Stimulated activated CD4-positive, alpha-beta T cell treated with anti-CD3 and anti-CD28 coated beads, Interleukin-15, amount 100 ng/mL, for 24 hours (primary cell): ENCODE measurements at regions not wholly inside any gene's neighbourhood (a gene's known extent, or its start where the extent isn't known, plus 50 kb on each side); places are given as distances from the start of the nearest gene placed in this dataset.
"Not testable (repeated sequence)": the region's sequence is repeated elsewhere in the genome, so short reads cannot be mapped to it uniquely, and the experiment has no call there.

Source experiments
- DNase-seq: peaks from one replicate; pipeline ENCODE4 v3.0.0-alpha.2; 2020

DNA sequence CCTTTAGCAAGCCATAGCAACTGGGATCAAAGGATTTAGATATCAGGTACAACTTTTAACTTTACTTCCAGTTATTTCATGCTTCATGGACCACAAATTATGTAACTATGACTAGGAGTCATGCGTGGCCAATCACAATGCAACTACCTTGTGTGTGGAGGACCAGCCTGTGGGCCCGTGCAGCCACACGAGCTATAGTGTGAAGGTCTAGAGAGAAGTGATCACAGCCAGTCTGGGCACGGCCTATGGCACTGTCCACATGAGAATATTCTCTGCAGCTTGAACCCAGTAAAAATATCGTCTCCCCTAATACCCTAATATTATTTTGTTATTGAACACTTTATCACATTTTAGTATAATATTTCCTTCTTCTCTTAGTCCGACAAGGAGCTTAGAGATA is 464.9 kb upstream of the MIR17HG start:
- DNase-seq: no peak

DNA sequence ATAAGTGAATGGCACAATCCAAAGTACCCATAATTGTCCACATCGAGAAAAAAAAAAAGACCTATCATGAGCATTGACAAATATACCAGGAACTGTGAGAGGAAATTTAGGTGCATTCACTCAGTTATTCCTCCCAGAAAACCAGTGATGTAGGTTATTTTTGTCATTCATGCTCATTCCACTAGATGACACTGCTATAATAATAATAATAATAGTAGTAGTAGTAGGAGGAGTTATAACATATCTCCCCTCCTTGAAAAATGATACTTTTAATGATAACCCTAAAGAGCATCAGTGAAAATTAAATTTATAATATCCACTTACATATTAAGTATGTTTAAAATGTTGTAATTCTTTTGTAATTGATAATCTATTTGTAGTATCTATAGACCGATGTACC is 463.9 kb upstream of the MIR17HG start:
- DNase-seq: no peak

DNA sequence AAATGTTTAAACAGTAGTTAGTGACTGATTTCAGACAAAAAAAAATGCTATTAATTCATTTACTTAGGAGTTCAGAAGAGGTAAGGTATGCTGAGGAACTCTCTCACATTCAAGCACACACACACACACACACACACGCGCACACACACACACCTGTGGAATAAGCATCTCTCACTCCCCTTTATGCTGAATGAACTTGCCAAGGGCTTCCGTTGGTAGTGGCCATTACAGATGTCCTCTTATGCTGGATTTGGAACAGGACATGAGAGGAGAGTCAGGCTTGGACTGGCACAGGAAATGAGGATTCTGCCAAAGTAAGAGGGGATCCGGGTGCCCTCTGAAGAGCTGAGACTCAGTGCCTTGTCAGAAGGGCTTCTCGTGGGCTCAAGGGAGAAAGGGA is 463.4 kb upstream of the MIR17HG start:
- DNase-seq: no peak

DNA sequence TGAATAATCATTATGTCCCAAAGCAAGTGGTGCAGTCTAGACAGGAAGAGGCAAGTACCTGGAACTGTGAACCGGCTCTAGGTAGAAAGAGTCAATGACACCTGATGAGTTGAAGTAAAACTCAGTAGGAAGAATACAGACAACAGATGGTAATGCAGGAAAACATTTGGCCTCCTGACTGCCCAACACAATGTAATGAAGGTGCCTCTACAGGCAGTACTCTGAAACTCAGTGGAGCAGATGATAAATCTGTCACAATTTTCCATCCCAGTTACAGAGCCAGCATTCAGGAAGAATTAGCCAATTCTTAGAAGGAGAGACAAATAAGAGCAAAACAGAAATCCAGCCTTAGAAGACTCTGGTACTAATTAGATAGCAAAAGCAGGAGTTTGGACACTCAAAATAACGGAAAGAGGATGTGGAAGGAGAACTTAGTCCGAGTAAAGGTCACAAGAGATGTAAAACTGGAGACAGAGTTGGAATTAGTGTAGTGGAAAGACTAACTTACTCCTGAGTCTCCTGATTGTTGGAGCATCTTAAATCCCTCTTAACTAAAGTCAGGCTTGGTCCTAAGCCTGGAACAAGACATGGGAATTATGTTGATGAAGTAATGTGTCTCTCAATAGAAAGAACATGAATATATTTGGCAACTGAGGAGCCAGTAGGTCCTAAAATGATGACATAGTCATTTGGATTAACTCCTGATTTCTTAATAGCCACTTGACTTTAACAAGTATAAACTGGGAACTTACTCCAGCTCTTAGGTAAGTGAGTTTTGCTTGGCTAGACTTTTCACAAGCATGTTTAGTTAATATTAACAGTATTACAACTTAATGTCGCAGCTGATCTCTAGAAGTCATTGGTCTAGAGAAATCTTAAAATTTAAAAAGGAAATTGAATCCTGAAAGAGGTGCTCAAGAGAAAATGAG is 457.3 kb upstream of the MIR17HG start:
- DNase-seq: no peak

DNA sequence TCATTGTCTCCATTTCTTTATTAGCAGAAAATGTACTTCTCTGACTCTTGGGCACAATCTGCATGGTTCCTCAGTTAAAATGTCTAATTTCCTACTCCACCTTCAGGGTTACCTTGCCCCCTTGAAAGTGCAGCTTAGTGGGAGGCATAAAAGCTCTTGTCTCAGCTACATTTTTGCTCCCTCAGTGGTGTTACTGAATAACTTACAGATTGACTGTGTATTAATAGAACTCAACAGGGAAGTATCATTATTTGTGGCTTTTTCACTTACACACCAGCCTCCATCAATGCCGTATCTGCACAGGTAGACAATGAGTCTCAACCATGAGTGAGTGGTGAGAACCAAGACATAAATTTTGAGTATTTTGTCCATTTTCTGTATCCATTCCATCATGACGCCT is 456.2 kb upstream of the MIR17HG start:
- DNase-seq: no peak

DNA sequence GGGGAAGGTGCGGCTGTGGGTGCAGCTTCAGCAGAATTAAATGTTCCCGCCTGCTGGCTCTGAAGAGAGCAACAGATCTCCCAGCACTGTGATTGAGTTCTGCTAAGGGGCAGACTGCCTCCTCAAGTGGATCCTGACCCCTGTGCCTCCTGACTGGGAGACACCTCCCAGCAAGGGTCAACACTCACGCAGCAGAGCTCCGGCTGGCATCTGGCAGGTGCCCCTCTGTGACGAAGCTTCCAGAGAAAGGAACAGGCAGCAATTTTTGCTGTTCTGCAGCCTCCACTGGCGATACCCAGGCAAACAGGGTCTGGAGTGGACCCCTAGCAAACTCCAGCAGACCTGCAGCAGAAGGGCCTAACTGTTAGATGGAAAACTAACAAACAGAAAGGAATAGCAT is 454.3 kb upstream of the MIR17HG start:
- not testable (repeated sequence) for DNase-seq

DNA sequence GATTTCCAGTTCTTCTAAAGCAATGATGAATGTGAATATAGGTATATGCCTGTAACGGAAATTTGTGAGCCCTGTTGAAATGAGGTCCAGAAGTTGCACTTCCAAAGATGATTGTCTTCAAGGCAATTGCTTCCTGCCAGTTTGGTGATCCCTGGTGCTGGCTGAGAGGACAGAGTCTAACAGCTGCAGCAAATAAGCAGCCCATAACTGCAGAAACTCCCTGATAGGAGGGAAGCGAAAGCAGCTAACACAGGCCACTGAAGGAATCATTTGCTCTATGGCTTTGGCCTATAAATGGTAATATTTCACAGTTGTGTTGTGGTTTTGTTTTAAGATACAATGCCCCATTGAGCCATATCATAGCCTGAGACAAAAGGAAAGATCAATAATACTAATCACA is 451.5 kb upstream of the MIR17HG start:
- DNase-seq: no peak

DNA sequence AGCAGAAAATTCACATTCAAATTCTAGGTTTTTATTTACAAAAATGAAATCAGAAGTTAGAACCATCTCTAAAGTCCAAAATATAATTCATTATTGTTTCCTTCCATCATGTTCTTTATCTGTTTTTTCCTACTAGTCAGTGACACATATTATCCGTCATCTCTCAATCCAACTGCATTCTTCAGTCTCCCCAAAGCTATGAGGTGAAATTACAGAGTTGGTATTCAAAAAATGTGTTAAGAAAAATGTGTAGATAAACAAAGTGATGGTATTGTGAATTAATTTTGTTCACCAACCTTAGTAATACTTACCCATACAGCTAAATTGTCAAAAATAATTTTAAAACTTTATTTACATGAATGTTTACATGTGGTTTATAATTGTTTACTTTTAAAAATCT is 448.7 kb upstream of the MIR17HG start:
- DNase-seq: no peak

DNA sequence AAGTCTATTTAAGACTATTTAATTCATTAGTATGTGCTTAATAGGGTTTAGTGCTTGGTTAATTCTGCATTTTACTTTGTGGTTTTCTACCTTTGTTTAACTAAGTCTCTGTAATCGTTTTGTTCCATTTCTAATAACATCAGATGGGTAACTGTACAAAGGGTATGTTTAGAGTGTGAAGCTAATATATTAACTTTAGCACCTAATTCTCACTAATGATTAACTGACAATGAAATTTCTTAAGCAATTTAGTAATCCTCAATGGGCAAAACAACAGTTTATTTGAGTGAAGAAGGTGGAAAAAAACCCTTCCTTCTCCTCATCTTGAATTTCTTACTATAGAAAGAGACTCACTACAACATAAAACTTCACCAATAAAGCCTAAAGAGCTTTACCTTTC is 448.1 kb upstream of the MIR17HG start:
- DNase-seq: no peak

DNA sequence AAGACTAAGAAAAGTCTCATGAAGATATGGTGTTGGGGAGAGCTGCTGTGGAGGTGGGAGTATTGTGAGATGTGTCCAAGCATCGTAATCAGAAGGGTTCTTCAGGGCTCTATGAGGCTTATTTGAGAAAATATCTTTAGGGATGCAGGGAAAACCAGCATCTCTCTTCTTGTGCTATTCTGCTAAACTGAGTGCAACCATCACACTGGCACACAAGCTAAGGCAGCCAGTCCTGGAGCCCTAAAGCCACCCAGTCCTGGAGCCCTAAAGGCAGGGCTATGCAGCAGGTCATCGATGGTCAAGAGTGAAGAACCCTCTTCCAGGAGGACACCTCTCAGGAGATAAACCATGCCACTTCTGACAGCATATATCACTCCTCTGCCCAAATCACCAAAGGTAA is 445.2 kb upstream of the MIR17HG start:
- DNase-seq: no peak

DNA sequence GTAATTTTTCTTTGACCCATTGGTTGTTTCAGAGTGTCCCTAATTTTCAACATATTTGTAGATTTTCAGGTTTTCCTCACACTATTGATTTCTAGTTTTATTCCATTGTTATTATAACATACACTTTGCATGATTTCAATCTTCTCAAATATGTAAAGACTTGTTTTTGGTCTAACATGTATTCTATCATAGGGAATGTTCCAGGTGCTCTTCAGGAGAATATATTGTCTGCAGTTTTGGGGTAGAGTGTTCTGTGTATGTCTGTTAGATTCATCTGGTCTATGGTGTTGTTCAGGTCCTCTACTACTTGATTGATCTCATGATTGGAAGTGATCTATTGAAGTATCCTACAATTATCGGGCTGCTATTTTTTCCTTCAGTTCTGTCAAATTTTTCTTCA is 440.9 kb upstream of the MIR17HG start:
- DNase-seq: no peak

DNA sequence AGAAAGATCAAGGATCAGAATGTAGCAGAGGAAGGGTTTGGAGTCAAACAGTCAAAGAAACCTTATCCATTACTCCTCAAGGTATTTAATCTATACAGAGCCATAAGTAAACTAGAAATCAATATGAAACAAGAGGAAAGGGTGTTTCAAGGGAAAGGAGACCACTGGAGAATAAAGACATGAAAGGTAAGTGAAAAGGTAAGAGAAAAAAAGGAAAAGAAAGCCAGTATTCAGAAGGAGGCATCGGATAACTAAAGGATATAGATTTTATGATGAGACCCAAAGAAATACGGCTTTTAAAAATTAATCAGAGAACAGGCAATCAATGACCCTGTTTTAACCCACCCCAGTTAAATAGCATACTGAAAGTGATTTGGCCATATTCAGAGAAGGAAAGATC is 438.7 kb upstream of the MIR17HG start:
- DNase-seq: no peak

DNA sequence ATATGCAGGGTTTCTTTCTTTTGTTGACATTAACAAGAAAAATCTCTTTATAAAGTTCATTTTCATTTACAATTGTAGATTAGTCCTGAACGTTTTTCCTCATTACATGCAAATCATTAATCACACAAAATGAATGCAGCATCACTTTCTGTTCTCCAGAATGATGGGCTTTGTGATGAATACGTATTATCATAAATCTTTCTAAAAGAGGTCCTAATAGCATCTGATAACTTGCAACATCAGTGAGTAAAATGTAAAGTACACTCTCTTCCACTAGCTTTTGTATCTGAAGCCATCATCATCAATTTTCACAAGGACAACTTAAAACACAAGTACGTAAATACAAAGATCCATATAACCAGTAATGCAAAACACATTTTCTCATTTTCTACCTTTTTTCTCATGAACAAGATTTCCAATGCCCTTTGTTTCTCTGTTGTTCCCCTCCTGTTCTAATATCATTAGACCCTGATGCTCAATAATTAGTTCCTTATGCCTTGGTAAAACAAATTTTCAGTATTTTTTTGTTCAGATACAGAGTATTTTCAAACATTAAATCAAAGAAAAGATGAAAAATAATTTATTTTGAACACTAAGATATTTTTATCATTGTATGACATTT is 437.4 kb upstream of the MIR17HG start:
- DNase-seq: no peak

DNA sequence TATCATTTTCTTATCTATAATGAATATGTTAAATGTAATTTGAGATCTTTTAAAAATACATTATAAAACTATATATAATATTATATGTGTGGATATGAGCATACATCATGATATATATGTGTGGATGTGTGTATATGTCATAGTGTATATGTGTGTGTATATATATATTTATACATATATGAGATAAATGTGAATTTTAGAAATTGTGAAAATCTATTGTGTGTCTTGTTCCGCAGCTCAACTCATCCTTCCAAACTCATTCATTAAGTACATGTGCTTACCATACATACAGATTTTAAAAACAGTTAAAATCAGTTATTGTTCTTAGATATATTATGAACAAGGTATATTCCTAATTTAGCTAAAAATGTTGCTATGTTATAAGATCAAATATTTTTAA is 435.2 kb upstream of the MIR17HG start:
- DNase-seq: no peak

DNA sequence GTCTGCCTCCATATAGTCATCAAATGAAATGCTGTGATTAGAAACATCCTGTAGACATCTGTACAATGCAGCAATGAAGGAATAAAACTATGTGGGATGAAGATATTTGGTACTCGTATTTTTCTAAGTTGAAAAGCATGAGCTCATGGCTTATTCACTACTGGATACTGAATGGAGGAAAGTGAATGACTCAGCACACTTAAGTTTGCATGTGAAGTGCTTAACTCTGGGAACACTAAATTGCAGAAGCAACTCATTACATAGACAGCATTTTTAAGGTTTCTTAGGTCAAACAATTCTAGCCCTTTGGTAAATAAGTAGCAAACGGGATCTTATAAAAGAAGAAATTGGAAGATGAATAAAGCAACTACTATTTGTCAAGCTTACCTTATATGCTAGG is 429.0 kb upstream of the MIR17HG start:
- no peak for DNase-seq

DNA sequence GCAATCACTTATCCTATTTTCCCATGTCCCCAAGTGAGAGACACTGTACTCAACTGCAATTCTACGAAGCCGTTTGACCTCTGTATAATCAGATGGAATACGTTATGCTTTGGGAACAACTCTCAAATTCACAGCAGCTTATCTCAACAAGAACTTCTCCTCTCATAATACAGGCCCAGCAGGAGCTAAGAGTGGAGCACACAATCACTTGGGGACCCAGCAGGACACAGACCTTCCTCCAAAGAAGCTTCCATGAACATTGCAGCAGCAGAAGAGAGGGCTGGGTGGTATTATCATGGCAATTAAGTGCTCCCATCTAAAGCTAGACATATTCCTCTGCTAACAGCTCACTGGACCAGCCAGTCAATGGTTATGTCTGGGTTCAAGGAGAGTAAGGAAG is 428.3 kb upstream of the MIR17HG start:
- DNase-seq: no peak

DNA sequence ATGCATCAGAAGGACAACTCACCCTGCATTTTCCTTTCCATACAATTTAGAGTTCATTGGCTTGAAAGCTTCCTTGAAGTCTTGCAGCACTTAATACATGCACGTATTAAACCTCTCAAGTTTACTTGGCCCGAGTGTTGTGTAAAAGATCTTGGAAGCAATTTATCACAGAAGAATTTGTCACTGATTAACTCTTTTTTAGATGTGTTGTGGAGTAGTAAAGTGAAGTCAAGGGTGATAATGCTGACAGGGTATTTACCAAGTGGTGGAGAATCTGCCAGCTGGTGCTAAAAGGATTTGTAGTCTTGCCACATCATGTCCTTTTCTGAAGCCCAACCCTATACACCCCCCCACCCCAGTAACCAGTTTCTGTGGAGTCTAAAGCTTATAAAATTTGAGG is 421.0 kb upstream of the MIR17HG start:
- DNase-seq: no peak

DNA sequence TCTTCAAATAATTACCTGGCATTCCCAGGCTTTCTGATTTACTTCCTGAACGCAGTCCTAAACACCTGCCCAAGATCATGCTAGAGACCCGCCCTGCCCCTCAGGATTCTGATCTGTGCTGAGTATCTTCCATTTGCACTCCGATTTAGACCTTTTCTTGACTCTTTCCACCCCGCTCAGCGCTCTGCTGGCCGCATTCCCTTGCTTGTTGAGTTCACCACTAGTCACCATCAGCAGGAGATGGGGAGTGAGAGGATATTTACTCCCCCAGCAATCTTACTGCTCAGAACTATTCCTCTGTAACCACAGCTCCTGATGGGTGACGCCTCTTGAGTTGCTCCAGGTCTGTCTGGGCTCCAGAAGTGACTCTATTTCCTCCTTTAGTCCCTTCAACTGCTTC is 419.4 kb upstream of the MIR17HG start:
- no peak for DNase-seq

DNA sequence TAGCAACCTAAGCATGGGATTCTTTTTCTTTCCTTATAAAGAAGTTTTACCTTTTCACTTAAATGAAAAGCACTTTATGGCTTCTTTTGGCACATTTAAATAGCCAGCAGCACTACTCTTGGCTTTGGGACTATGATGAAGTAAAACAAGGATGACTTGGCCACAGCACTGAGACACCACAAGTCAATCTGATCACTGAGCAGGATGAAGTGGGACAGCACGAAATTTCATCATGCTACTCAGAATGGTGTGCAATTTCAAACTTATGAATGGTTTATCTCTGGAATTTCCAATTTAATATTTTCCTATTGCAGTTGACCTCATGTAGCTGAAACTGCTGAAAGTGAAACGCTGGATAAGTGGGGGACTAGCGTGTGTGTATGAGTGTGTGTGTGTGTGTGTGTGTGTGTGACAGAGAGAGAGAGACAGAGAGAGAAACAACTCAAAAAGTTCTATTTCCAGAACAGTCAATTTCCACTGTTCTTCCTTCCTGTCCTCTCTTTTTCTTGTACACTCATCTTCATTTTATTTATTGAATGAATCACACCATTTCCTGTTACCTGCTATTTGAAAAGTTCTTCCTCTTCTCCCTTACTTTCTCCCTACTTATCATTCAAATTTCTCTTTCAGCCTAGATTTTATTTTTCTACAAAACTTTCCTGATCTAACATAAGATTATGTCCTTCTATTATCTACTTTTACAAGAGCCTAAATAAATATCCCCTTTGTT is 414.2 kb upstream of the MIR17HG start:
- DNase-seq: no peak

DNA sequence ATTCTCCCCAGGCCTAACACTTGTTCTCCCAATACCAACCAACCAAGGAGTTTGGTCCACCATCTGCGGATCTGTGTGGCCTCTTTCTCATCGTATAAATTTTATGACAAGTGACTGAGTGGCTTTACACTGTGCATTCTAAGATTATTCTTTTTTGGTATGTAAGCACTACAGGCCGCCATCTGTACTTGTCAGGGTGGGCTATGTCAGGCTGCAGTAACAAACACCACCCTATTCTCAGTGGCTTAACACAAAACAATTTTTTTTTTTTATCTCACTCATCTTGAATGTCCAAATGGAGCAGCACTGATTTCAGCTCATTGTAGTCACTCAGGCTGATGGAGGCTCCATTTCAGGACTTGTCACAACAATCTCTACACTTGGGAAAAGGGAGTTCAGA is 412.7 kb upstream of the MIR17HG start:
- DNase-seq: no peak

DNA sequence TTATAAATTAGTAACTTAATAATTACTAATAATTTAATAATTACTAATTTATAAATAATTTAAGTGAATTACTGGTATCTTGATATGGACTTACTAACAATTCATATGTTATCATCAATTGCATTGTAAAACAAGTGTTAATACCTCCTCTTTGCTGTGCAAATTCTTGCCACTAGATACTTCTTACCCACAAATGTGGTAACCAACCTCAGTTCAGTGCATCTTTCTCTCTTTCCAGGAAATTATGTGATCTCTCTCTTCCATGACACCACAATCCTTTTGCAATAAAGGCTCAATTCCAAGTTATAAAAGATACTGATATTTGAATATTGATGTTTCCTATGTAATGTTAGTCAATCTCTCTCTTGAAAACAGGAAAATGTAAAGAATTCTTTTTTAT is 408.6 kb upstream of the MIR17HG start:
- no peak for DNase-seq

DNA sequence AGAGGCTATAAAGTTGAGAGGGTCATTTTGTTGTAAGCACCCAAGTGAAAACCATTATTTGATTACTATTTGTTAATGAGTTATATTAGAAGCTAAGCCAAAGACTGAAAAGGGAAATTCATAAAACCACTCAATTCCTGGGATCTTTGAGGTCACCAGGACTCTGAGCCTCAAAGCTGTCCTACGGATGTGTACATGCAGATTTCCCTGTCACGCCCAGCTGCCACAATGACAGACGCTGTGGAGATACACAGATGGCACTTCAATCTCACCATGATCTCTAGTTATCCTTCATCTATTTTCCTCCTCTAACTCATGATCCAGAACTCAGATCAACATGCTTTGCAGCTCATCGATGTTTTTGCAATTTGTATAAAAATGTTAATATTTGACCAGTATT is 403.5 kb upstream of the MIR17HG start:
- no peak for DNase-seq

DNA sequence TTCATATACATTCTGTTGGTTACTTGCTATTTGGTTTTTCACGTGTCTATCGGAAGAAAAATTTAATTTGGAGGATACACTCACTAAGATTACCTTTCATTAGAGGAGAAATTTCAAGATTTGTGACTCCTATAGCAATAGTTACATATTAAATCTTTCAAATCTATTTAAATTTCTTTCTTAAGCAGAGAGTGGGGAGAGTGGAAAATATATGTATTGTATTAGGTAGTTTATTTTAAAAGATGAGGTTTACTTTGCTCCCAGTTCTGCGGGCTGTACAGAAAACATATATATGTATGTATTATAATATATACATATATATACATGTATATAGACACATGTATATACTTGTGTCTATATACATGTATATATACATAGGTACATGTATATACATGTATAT is 402.3 kb upstream of the MIR17HG start:
- DNase-seq: not testable (repeated sequence)

DNA sequence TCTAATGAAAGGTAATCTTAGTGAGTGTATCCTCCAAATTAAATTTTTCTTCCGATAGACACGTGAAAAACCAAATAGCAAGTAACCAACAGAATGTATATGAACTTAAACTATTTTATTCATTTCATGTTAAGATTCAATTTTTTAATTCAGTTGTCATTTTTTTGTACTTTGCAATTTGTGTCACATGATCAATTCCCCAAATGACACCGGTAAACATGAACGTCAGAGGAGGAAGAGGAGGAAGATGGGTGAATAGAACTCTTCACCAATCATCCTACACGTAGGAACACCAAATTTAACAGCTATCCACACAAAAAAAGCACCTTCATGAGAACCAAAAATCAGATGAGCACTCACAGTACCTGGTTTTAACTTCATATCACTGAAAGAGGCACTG is 401.4 kb upstream of the MIR17HG start:
- DNase-seq: not testable (repeated sequence)
